ENCODE measurements at regions not wholly inside any gene's neighbourhood (a gene's known extent, or its start where the extent isn't known, plus 50 kb on each side); places are given as distances from the start of the nearest gene placed in this dataset.

DNA sequence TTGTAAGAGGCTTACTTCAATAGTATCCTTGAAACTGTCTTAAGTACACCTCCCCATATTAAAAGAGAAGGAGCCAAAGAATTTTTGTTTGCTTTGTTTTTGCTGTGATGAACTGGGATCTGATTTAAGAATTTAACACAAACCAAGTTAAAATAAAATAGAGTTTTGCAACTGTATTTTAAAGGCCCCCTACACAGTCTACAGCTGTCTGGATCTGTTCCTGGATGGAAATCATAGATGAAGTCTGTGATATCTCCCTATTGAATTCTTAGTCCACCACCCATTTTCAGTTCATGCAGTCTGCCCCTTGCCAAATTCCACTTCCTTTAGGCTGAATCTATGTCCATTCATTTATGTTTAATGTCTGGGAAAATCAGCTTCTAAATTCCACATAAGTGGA is 169.8 kb upstream of the MEOX2 start:
- TF ChIP-seq POLR2A (IDR thresholded peaks at IDR 0.05; ENCODE audit: low read depth, low read length), result no peak
- no peak for TF ChIP-seq TAF1 (IDR thresholded peaks at IDR 0.05; ENCODE audit: borderline replicate concordance, low read depth, low read length)

Data from GM12892 (cell line).